ENCODE measurements at regions not wholly inside any gene's neighbourhood (a gene's known extent, or its start where the extent isn't known, plus 50 kb on each side); places are given as distances from the start of the nearest gene placed in this dataset.
A peak's percentile ranks its signal among the peaks of the same experiment; 100 is the strongest.

GRCh38 chr16:88289001-88289400 is 93.8 kb upstream of the ZNF469 start (continued):
- no peak for TF ChIP-seq ZBTB44 (tag by site-specific recombination; IDR thresholded peaks at IDR 0.05)
- no peak for TF ChIP-seq ZNF37A (tag by site-specific recombination; IDR thresholded peaks at IDR 0.05)
- TF ChIP-seq ZNF629 (tag by site-specific recombination; IDR thresholded peaks at IDR 0.05), result no peak
- TF ChIP-seq ZBTB21 (tag by site-specific recombination; IDR thresholded peaks at IDR 0.05), result no peak
- TF ChIP-seq ZNF48 (tag by site-specific recombination; IDR thresholded peaks at IDR 0.05), result no peak
- TF ChIP-seq KLF10 (tag by site-specific recombination; IDR thresholded peaks at IDR 0.05), result no peak
- TF ChIP-seq ZNF518A (tag by site-specific recombination; conservative IDR thresholded peaks at IDR 0.05; ENCODE audit: low read depth), result 0 out of 2 replicates have a peak, but pooled peaks have one; percentile 16
- TF ChIP-seq ZNF433 (tag by site-specific recombination; IDR thresholded peaks at IDR 0.05; ENCODE audit: low read depth), result no peak
- TF ChIP-seq ZNF473 (tag by site-specific recombination; IDR thresholded peaks at IDR 0.05), result no peak
- TF ChIP-seq ZBTB8A (tag by site-specific recombination; IDR thresholded peaks at IDR 0.05), result no peak
- TF ChIP-seq ZNF624 (tag by site-specific recombination; IDR thresholded peaks at IDR 0.05), result no peak
- no peak for TF ChIP-seq ZNF19 (tag by site-specific recombination; IDR thresholded peaks at IDR 0.05; ENCODE audit: low read depth)
- TF ChIP-seq ZFP41 (tag by site-specific recombination; IDR thresholded peaks at IDR 0.05; ENCODE audit: borderline replicate concordance), result no peak
- TF ChIP-seq IKZF3 (tag by site-specific recombination; IDR thresholded peaks at IDR 0.05), result no peak
- TF ChIP-seq ZFP69B (tag by site-specific recombination; IDR thresholded peaks at IDR 0.05), result no peak
- TF ChIP-seq ZNF280D (tag by site-specific recombination; IDR thresholded peaks at IDR 0.05), result no peak
- no peak for TF ChIP-seq ZNF18 (tag by site-specific recombination; IDR thresholded peaks at IDR 0.05)
- TF ChIP-seq ZNF404 (tag by site-specific recombination; IDR thresholded peaks at IDR 0.05), result no peak
- peak; percentile 90; the same call in 1 of the 2 replicates for TF ChIP-seq ZNF155 (tag by site-specific recombination; IDR thresholded peaks at IDR 0.05)
- TF ChIP-seq ZXDB (tag by site-specific recombination; IDR thresholded peaks at IDR 0.05), result no peak
- no peak for TF ChIP-seq SALL2 (tag by site-specific recombination; IDR thresholded peaks at IDR 0.05; ENCODE audit: borderline replicate concordance)
- TF ChIP-seq ZNF391 (tag by site-specific recombination; IDR thresholded peaks at IDR 0.05; ENCODE audit: borderline replicate concordance, low read depth), result no peak
- TF ChIP-seq ZBTB7A (tag by site-specific recombination; IDR thresholded peaks at IDR 0.05; ENCODE audit: low read depth), result no peak
- no peak for TF ChIP-seq ZNF362 (tag by site-specific recombination; IDR thresholded peaks at IDR 0.05)
- no peak for TF ChIP-seq SP2 (tag by site-specific recombination; IDR thresholded peaks at IDR 0.05)
- no peak for TF ChIP-seq GLIS2 (tag by site-specific recombination; IDR thresholded peaks at IDR 0.05)
- peak; percentile 84; the same call in 1 of the 2 replicates for TF ChIP-seq ZNF785 (tag by site-specific recombination; IDR thresholded peaks at IDR 0.05)
- no peak for TF ChIP-seq ZNF639 (tag by site-specific recombination; IDR thresholded peaks at IDR 0.05)
